ENCODE measurements at regions not wholly inside any gene's neighbourhood (a gene's known extent, or its start where the extent isn't known, plus 50 kb on each side); places are given as distances from the start of the nearest gene placed in this dataset.
"Not testable (repeated sequence)": the region's sequence is repeated elsewhere in the genome, so short reads cannot be mapped to it uniquely, and the experiment has no call there.

GRCh38 chr20:57995381-57995977, 233.0 kb downstream of the ANKRD60 start:
- DNase-seq = no peak

- DNase-seq = no peak
These were observed 234.6 kb downstream of the ANKRD60 start for GRCh38 chr20:57993716-57994431.

- no peak for DNase-seq
These were observed 237.1 kb downstream of the ANKRD60 start for GRCh38 chr20:57991211-57991881.

- no peak for DNase-seq
These were observed 238.0 kb downstream of the ANKRD60 start for GRCh38 chr20:57990396-57990987.

GRCh38 chr20:57988828-57989227, 239.6 kb downstream of the ANKRD60 start:
- no peak for DNase-seq

GRCh38 chr20:57988422-57988821, 240.0 kb downstream of the ANKRD60 start:
- no peak for DNase-seq

GRCh38 chr20:57987659-57988058, 240.8 kb downstream of the ANKRD60 start:
- DNase-seq = no peak

GRCh38 chr20:57986666-57987065, 241.8 kb downstream of the ANKRD60 start:
- no peak for DNase-seq

GRCh38 chr20:57985278-57985677, 243.2 kb downstream of the ANKRD60 start:
- no peak for DNase-seq

- DNase-seq = no peak
These were observed 245.4 kb downstream of the ANKRD60 start for GRCh38 chr20:57983082-57983481.

- DNase-seq = no peak
These were observed 247.9 kb downstream of the ANKRD60 start for GRCh38 chr20:57980506-57980905.

GRCh38 chr20:57977569-57977968, 250.9 kb downstream of the ANKRD60 start:
- DNase-seq = no peak

GRCh38 chr20:57977141-57977540, 251.3 kb downstream of the ANKRD60 start:
- DNase-seq = no peak

GRCh38 chr20:57974863-57975262, 253.6 kb downstream of the ANKRD60 start:
- no peak for DNase-seq

- DNase-seq = no peak
These were observed 254.6 kb downstream of the ANKRD60 start for GRCh38 chr20:57973886-57974285.

- DNase-seq = not testable (repeated sequence)
These were observed 256.9 kb downstream of the ANKRD60 start for GRCh38 chr20:57971583-57971982.

- no peak for DNase-seq
These were observed 257.6 kb downstream of the ANKRD60 start for GRCh38 chr20:57970856-57971255.

- DNase-seq = no peak
These were observed 258.3 kb downstream of the ANKRD60 start for GRCh38 chr20:57970116-57970515.

- DNase-seq = no peak
These were observed 258.3 kb upstream of the PMEPA1 start for GRCh38 chr20:57968120-57968519.

- no peak for DNase-seq
These were observed 257.5 kb upstream of the PMEPA1 start for GRCh38 chr20:57967364-57967763.

GRCh38 chr20:57966620-57967019, 256.8 kb upstream of the PMEPA1 start:
- DNase-seq = no peak

- no peak for DNase-seq
These were observed 255.6 kb upstream of the PMEPA1 start for GRCh38 chr20:57965441-57965840.

GRCh38 chr20:57964011-57964862, 254.4 kb upstream of the PMEPA1 start:
- no peak for DNase-seq
